ENCODE measurements at regions not wholly inside any gene's neighbourhood (a gene's known extent, or its start where the extent isn't known, plus 50 kb on each side); places are given as distances from the start of the nearest gene placed in this dataset.

- no peaks in the 10 kb centered on the region for H3K23me2 ChIP-seq (ENCODE audit: insufficient read length, low read depth, low read length, poor library complexity, severe bottlenecking)
- no CpG with 5 or more reads among the region's 10 CpGs for WGBS (ENCODE audit: extremely low coverage, insufficient read length, low lambda C conversion rate)
Measured at GRCh38 chr16:80366023-80366422, 174.8 kb upstream of the DYNLRB2 start.

More at GRCh38 chr16:80366023-80366422, 174.8 kb upstream of the DYNLRB2 start:
- no peak overlapping the region for H3K18ac ChIP-seq (ENCODE audit: insufficient read length, low read depth, low read length)
- no peak overlapping the region for H2BK15ac ChIP-seq (ENCODE audit: low read depth, low read length)
- no peak overlapping the region for H4K91ac ChIP-seq (ENCODE audit: insufficient read length, low read depth, low read length)
- no peaks in the 10 kb centered on the region for H3K79me2 ChIP-seq (ENCODE audit: insufficient read depth, low read length)
- H3T11ph ChIP-seq (ENCODE audit: low read length) = no peak overlapping the region
- H3K9ac ChIP-seq (ENCODE audit: extremely low read depth, insufficient read length, low read length) = no peak overlapping the region
- Mint-ChIP-seq H3K9me3 (no peaks in the 10 kb centered on the region), H3K4me1 (peaks cover 10 to 17% of the 10 kb centered on the region in 2 experiments), H3K27me3 (ENCODE audit: low read depth) (peaks cover 7% of the 10 kb centered on the region), H3K4me3 (no peak overlapping the region), H3K36me3 (ENCODE audit: insufficient read depth in 1 of 3, low read depth in 3 of 3) (no peaks in the 10 kb centered on the region), H3K27ac (no peak overlapping the region)
- no peak overlapping the region for H3K27ac ChIP-seq (ENCODE audit: insufficient read length, low read depth, low read length)
- no peaks in the 10 kb centered on the region for H3K9me3 ChIP-seq (ENCODE audit: control insufficient read depth, low read depth, low read length)
- H4K5ac ChIP-seq (ENCODE audit: insufficient read length, low read depth, low read length) = no peak overlapping the region
- no peak overlapping the region for H3K4me2 ChIP-seq (ENCODE audit: insufficient read depth, insufficient read length, low read length)
- H2BK120ac ChIP-seq (ENCODE audit: low read depth, low read length, poor library complexity, severe bottlenecking) = no peak overlapping the region
- H3K56ac ChIP-seq (ENCODE audit: insufficient read length, low read depth, low read length) = no peak overlapping the region
- H3K14ac ChIP-seq (ENCODE audit: insufficient read depth, low read length) = no peak overlapping the region
- no peaks in the 10 kb centered on the region for H3K27me3 ChIP-seq (ENCODE audit: insufficient read depth, low read length)
- no peak overlapping the region for H2BK20ac ChIP-seq (ENCODE audit: low read depth, low read length, poor library complexity, severe bottlenecking)
- H2BK12ac ChIP-seq (ENCODE audit: insufficient read length, low read depth, low read length) = no peak overlapping the region
- TF ChIP-seq CTCF (conservative IDR thresholded peaks at IDR 0.05) = no peak
- H2AK5ac ChIP-seq (ENCODE audit: insufficient read length, low read length) = no peak overlapping the region
- H2BK5ac ChIP-seq (ENCODE audit: insufficient read length, low read length) = no peak overlapping the region
- DNase-seq = no peak
- no peak overlapping the region for H3K23ac ChIP-seq (ENCODE audit: insufficient read length, low read depth, low read length)
- H4K8ac ChIP-seq (replicated peaks; ENCODE audit: insufficient read length, low read depth, low read length) = no peak overlapping the region
- no peak overlapping the region for H2AFZ ChIP-seq (ENCODE audit: low read length)
- H3K4me1 ChIP-seq (ENCODE audit: insufficient read depth, low read length) = no peaks in the 10 kb centered on the region
- no peaks in the 10 kb centered on the region for H4K20me1 ChIP-seq (ENCODE audit: control insufficient read depth, insufficient read depth, insufficient read length)
- H3K79me1 ChIP-seq (ENCODE audit: insufficient read depth, low read depth, low read length, poor library complexity, severe bottlenecking) = no peaks in the 10 kb centered on the region
- H3K4ac ChIP-seq (ENCODE audit: low read depth, low read length) = no peak overlapping the region

Measured in H9 (cell line).